ENCODE measurements at regions not wholly inside any gene's neighbourhood (a gene's known extent, or its start where the extent isn't known, plus 50 kb on each side); places are given as distances from the start of the nearest gene placed in this dataset.

DNA sequence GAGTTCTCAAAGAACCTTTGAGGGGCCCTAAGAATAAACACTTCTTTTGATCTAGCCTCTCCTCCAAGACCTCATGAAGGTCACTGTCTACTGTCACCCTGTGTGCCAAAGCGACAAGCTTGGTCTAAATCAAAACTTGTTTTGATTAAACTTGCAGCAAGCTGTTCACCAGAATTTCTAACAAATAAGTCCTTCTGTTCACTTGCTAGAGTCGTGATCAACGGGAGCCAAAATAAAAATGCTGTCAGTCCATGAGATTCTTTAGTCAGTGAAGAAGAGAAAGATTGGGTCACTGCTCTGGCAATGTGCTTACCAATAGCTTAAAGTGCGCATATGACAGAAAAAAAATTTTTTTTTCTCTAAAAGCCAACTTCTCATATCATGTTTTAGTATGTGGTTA lies 53.9 kb upstream of the GALNT5 start:
- WGBS, 4 donors: 86 to 91% (median 89%) methylated on average over 4 of the region's 4 CpGs
- Histone ChIP-seq H3K36me3 (no peaks in the 10 kb centered on the region), H3K9me3 (no peaks in the 10 kb centered on the region), H3K27ac (no peak overlapping the region), H3K4me1 (no peaks in the 10 kb centered on the region), H3K27me3 (no peaks in the 10 kb centered on the region), H3K4me3 (no peak overlapping the region)
- DNase-seq (no peak), ATAC-seq (no peak)
- no peak for TF ChIP-seq POLR2A (IDR thresholded peaks at IDR 0.05)
- TF ChIP-seq, protein P1, sequence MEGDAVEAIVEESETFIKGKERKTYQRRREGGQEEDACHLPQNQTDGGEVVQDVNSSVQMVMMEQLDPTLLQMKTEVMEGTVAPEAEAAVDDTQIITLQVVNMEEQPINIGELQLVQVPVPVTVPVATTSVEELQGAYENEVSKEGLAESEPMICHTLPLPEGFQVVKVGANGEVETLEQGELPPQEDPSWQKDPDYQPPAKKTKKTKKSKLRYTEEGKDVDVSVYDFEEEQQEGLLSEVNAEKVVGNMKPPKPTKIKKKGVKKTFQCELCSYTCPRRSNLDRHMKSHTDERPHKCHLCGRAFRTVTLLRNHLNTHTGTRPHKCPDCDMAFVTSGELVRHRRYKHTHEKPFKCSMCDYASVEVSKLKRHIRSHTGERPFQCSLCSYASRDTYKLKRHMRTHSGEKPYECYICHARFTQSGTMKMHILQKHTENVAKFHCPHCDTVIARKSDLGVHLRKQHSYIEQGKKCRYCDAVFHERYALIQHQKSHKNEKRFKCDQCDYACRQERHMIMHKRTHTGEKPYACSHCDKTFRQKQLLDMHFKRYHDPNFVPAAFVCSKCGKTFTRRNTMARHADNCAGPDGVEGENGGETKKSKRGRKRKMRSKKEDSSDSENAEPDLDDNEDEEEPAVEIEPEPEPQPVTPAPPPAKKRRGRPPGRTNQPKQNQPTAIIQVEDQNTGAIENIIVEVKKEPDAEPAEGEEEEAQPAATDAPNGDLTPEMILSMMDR (IDR thresholded peaks at IDR 0.05): no peak
- intact Hi-C loops (cut with DNase I): no loop called here

GRCh38 chr2:157204401-157204800 lies 53.1 kb upstream of the GALNT5 start:
- Histone ChIP-seq H3K27me3 (no peaks in the 10 kb centered on the region), H3K4me1 (no peaks in the 10 kb centered on the region), H3K36me3 (no peaks in the 10 kb centered on the region), H3K9me3 (no peaks in the 10 kb centered on the region), H3K4me3 (no peak overlapping the region), H3K27ac (no peak overlapping the region)
- DNase-seq: no peak
- 86 to 91% (median 88%) methylated on average over 3 of the region's 3 CpGs for WGBS, 4 donors
- intact Hi-C loops (cut with DNase I): no loop called here
- TF ChIP-seq, protein P1 (IDR thresholded peaks at IDR 0.05): no peak
- no peak for TF ChIP-seq POLR2A (IDR thresholded peaks at IDR 0.05)
- no peak for ATAC-seq

- no peaks in the 10 kb centered on the region for H3K27me3 ChIP-seq
- H3K9me3 ChIP-seq: no peaks in the 10 kb centered on the region
- H3K27ac ChIP-seq: no peak overlapping the region
- no peak for TF ChIP-seq POLR2A (IDR thresholded peaks at IDR 0.05)
- TF ChIP-seq, protein P1 (IDR thresholded peaks at IDR 0.05): no peak
- no peaks in the 10 kb centered on the region for H3K4me1 ChIP-seq
- 63 to 71% (median 68%) methylated on average over 3 of the region's 3 CpGs for WGBS, 4 donors
- no peaks in the 10 kb centered on the region for H3K36me3 ChIP-seq
- H3K4me3 ChIP-seq: no peak overlapping the region
- intact Hi-C loops (cut with DNase I): no loop called here
- ATAC-seq (no peak), DNase-seq (no peak)
These were observed 50.6 kb upstream of the GALNT5 start for GRCh38 chr2:157206916-157207315.

Measured in heart left ventricle (tissue), 16 donors.